ENCODE measurements at regions not wholly inside any gene's neighbourhood (a gene's known extent, or its start where the extent isn't known, plus 50 kb on each side); places are given as distances from the start of the nearest gene placed in this dataset.

- DNase-seq (ENCODE audit: low spot score): peak; percentile 2
Measured at GRCh38 chr4:121277194-121278105, 103.4 kb downstream of the QRFPR start.

DNA sequence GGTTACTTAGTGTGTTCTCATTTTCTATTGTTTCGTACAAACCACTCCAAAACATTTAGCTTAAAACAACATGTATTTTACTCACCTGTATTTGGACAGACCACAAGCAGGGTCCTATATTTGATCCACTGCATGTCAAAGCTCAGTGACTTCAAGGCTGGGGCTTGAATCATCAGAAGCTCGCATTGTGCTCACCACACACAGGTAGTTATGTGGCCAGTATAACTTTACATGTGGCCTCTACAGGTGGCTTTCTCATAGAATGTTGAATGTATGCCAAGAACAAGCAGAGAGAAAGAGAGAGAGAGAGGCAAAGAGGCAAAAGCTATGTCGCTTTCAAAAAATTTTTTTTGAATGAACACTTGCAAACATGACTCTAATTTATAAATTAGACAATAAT, 107.6 kb downstream of the QRFPR start:
- no peak for DNase-seq (ENCODE audit: low spot score)

DNA sequence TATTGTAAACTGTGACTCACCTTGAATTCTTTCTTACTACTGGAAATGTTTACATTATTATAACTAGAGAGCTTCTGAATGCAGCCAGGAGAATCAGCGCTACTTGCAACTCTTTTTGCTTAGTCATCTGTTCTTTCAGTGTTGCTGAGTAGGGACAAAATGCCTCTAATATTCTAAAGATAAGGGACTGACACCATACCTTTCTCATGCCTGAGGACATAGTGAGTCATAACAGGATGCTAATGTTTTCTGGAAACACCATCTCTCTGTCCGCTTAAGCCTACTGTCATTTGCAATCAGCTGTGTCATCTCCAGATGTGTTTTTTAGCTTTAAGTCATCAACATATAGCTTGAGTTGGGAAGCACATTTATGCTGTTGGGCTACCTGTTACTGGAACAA, 108.3 kb downstream of the QRFPR start:
- no peak for DNase-seq (ENCODE audit: low spot score)

- no peak for DNase-seq (ENCODE audit: low spot score)
Measured at GRCh38 chr4:121270389-121270788, 106.3 kb upstream of the TNIP3 start.

GRCh38 chr4:121269001-121269400, 104.9 kb upstream of the TNIP3 start:
- DNase-seq (ENCODE audit: low spot score): no peak

DNA sequence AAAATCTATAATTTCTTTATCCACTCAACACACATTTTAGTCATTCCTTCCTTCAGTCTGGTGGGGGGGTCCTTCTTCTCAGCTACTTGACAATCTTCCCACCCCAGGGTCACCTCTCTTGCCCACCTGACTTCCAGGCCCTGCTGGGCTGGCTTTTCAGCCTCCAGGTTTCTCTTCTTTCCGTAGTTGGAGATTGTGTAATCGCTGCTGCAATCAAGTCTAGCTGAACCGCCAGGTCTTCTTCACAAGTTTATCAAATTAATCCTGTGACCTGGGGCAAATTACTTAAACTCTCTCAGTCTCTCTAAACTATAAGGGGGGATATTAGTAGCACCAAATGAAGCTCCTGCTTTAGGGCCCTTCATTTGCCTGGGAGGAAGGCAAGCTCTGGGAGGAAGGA, 102.9 kb upstream of the TNIP3 start:
- DNase-seq (ENCODE audit: low spot score): no peak

GRCh38 chr4:121256887-121257466, 92.9 kb upstream of the TNIP3 start:
- DNase-seq (ENCODE audit: low spot score): no peak

GRCh38 chr4:121255986-121256750, 92.0 kb upstream of the TNIP3 start:
- no peak for DNase-seq (ENCODE audit: low spot score)

DNA sequence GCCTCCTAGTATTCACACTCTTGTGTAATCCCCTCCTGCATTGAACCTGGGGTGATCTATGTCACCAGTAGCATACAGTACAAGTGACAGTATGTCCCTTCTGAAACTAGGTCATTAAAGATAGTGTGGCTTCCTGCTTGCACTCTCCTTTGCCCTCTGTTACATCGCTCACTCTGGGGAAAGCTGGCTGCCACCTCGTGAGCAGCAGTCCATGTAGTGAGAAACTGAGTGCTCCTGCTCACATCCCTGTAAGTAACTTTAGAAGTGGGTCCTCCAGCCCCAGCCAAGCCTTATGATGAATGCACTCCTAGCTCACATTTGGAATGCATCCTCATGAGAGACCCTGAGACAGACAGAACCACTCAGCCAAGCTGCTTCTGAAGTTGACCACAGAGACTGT, 89.8 kb upstream of the TNIP3 start:
- DNase-seq (ENCODE audit: low spot score): no peak

DNA sequence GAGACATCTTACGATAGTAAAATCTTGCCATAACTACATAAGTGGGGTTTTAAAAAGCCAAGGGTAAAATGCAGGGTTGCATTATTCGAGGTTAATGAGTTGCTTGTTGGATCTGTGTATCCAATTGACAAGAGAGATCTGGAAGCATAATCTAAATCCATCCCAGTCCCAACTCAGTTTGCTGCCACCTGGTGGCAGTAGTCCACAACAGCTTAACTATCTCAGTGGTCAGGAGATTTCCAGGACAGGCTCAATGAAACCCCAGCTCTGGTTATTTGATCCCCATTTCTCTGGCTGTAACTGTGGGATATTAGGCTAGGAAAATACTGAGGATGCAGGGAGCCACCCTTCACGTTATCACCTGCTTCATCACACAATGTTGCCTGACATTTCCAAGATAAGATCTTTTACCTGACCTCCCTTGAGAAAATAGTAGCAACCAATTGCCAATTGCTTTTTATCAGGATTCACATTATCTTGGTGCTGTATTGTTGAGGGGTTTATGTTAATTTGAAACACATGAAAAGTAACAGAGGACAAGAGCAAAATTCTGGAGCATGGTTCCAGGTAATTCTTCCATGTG, 88.2 kb upstream of the TNIP3 start:
- peak; percentile 18 for DNase-seq (ENCODE audit: low spot score)

DNA sequence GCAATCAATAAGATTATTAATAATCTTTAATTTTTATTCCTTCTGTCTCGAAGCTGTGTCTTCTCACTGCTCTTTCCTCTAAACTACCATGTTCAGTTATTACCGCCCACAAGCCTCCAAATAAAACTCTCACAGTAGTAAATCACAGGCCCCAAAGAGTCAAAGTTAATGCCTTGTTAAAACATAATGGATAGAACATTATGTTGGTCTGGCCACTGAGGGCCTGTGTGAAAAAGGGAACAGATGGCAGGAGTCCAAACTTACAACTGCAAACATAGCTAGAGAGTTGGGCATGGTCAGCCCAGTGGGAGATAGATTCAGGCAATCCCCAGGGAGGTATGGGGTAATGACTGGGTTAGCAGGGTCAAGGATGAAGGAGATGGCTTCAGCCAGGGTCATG, 84.6 kb upstream of the TNIP3 start:
- DNase-seq (ENCODE audit: low spot score): no peak

GRCh38 chr4:121246698-121247097, 82.6 kb upstream of the TNIP3 start:
- no peak for DNase-seq (ENCODE audit: low spot score)

- DNase-seq (ENCODE audit: low spot score): no peak
Measured at GRCh38 chr4:121243485-121243884, 79.4 kb upstream of the TNIP3 start.

DNA sequence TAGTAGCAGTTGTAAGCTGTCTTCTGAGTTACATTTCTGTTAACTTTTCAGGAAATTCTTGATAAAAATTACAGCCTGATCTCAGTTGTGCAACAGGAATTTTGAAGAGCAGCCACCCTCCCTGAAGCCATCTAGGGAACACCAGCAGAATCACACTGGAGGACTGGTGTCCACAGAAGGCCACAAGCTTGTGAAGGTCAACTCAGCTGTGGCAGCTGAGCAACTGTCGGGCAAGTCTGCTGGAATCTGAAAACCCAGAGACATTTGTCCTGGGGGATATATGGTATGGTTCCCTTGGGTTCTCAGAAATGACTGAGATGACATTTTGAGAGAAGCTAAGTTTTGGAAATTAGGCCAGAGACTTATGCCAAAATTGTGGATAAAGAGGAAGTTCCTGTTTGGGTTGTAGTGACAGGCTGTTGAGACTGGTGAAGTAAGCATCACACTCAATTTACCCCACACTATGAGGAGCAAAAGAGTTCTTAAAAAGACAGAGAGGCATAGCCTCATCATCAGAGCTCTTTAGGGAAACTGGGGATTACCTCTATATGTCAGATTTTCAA, 78.1 kb upstream of the TNIP3 start:
- DNase-seq (ENCODE audit: low spot score): no peak

DNA sequence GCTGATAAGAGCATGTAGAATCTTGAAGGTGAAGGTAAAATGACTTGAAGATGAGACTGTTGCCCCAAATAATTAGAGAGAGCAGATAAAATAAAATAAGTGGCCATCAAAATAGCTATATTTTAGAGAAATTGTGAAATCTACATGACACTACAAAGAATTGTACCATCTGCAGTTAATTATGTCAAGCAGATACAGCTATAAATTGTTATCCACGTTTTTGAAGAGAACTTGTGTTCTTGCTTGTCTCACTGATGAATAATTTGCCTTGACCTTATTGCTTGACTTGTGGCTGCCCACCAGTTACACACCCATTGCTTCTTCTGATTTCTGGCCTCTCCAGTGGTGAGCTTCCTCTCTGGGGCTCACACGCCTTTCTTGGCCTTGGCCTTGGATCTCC, 75.8 kb upstream of the TNIP3 start:
- no peak for DNase-seq (ENCODE audit: low spot score)

DNA sequence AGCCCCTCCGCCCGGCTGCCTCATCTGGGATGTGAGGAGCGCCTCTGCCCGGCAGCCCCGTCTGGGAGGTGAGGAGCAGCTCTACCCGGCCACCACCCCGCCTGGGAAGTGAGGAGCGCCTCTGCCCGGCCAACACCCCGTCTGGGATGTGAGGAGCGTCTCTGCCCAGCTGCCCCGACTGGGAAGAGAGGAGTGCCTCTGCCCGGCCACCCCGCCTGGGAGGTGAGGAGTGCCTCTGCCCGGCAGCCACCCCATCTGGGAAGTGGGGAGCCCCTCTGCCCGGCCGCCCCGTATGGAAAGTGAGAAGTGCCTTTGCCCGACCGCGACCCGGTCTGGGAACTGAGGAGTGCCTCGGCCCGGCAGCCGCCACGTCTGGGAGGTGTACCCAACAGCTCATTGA, 74.3 kb upstream of the TNIP3 start:
- no peak for DNase-seq (ENCODE audit: low spot score)

DNA sequence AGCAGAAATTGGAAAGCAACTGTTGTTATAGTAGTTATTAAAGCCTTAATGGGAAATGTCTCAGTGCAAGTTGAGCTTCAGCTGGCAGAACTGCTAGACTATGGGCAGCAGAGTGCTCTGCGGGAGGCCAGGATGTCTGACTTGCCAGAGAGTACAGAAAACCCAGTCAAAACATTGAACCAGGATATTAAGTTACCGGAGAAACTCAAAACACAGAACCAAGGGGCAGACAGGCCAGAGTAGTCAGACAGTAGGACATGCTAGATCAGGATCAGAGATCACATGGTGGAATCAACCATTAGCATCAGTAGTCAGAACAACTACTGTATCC, 72.9 kb upstream of the TNIP3 start:
- no peak for DNase-seq (ENCODE audit: low spot score)

DNA sequence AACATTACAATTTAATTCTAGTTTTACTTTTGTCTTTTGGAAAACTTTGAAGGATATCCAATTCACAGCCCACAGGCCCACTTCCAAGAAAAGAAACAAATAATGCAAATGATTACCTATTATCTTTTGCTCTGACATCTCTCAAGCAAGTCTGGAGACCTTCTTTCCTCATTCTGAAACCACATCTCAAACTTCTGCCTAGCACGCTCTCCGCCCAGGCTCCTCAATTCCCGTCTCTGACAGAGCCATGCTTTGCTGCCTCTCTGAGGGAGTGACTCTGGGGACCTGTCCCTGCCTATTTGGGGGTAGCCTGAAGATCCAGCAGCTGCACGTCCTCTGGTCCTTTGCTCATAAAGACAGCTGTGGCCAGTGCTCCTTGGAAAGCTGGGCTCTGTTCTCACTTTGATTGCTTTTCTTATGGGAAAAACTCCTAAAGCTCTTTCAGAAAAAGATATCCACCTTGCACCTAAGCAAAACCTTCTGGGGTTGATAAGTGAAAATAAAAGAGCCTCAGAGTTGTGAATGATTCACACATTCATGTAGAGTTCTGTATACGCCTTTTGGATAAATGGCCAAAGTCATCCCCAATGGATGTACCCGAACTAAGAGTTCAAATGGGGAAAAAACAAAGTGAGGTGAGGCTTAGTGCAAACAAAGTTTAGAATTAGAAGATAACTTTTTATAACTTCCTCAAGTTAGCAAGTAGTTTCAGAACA, 72.4 kb upstream of the TNIP3 start:
- no peak for DNase-seq (ENCODE audit: low spot score)

GRCh38 chr4:121233982-121234381, 69.9 kb upstream of the TNIP3 start:
- DNase-seq (ENCODE audit: low spot score): no peak

DNA sequence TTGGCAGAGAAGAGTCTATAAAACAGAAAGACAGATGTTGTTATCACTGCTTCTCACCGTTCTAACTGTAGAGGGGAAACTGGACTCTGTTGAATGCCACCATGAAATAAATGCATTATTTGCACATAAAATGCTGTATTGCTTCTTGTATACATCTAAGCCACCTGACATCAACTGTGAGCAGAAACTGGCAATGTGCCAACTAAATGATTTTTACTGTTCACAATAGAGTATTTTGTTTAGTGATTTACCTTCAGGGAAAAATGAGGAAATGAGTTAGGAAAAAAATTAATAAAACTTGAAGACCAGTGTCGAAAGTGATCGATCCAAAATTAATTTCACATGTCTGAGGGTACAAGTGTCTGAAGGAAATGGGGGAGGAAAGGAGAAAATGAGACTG, 65.9 kb upstream of the TNIP3 start:
- no peak for DNase-seq (ENCODE audit: low spot score)

DNA sequence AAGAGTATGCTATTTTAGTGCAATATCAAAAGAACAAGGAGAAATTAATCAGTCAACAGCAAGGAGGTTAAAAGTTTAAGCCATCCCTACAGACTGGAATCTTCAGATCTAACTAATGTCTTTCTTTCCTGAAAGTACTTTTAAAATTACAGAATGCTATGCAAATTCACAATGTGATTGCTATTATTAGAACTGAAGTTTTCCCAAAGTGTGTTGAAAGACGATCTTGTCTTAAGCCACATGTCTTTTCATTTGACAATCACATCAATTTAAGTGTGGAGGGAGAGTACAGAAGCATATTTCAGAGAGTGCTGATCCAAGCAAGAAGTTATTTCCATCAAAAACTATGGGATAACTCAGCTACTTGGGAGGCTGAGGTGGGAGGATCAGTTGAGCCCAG, 64.7 kb upstream of the TNIP3 start:
- DNase-seq (ENCODE audit: low spot score): no peak

DNA sequence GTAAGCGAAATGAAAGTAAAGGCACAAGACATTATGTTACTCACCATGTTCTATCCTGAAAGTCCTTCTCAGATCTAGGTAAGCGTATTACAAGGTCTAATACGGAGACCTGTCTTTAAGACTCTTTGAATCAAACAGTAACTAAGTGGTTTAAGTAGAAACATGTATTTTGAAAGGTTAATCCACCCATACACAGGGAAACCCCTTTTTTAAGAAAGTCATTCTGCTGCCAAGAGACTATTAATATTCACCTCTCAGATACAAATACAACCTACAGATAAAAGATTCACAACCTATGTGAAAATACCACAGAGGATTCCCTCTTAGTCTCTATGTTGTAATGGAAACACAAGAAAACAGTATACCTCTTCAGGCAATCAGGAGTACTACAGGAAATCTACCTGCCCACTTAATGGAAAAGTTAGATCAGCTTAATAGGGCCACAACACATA, 63.2 kb upstream of the TNIP3 start:
- DNase-seq (ENCODE audit: low spot score): no peak
